ENCODE measurements at regions not wholly inside any gene's neighbourhood (a gene's known extent, or its start where the extent isn't known, plus 50 kb on each side); places are given as distances from the start of the nearest gene placed in this dataset.

DNA sequence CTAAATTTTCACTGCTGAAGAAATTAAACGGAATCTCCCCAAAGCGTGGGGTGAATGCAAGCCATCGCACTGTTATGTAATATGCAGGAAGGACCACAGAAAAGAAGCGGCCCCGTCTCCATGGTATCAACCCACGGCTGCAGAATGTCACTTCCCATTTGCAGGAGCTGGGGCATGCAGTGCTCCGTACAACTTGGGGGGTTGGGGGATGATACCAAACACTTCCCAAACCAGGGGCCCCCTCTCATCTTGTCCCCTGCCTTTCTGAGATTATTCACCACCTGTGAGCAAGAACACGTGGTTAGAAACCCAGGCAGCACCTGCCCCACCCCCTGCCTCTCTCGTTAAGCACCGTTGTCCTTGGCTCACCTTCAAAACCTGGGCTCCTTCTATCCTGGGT lies 505.1 kb upstream of the TMEM132C start:
- no peak overlapping the region for H3K27ac ChIP-seq
- TF ChIP-seq, protein P1, sequence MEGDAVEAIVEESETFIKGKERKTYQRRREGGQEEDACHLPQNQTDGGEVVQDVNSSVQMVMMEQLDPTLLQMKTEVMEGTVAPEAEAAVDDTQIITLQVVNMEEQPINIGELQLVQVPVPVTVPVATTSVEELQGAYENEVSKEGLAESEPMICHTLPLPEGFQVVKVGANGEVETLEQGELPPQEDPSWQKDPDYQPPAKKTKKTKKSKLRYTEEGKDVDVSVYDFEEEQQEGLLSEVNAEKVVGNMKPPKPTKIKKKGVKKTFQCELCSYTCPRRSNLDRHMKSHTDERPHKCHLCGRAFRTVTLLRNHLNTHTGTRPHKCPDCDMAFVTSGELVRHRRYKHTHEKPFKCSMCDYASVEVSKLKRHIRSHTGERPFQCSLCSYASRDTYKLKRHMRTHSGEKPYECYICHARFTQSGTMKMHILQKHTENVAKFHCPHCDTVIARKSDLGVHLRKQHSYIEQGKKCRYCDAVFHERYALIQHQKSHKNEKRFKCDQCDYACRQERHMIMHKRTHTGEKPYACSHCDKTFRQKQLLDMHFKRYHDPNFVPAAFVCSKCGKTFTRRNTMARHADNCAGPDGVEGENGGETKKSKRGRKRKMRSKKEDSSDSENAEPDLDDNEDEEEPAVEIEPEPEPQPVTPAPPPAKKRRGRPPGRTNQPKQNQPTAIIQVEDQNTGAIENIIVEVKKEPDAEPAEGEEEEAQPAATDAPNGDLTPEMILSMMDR (conservative IDR thresholded peaks at IDR 0.05) = no peak

DNA sequence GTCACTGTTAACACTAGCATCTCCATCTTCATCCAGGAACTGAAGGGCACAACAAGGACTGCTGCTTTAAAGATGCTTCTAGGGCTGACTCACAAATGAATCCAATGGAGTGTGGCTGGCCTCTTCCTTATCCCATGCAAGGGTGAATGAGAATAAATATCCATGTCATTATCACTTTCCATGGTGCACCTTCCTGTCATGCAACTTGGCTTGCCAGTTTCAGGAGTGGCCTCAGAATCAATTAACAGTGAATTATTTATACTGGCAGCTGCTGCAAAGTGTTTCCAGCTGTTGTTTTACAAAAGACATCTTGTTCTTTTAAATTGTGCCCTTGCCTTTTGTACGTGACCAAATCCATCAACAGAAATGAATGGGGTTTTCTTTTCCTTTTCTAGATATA lies 499.3 kb upstream of the TMEM132C start:
- TF ChIP-seq, protein P1 (conservative IDR thresholded peaks at IDR 0.05) = no peak

DNA sequence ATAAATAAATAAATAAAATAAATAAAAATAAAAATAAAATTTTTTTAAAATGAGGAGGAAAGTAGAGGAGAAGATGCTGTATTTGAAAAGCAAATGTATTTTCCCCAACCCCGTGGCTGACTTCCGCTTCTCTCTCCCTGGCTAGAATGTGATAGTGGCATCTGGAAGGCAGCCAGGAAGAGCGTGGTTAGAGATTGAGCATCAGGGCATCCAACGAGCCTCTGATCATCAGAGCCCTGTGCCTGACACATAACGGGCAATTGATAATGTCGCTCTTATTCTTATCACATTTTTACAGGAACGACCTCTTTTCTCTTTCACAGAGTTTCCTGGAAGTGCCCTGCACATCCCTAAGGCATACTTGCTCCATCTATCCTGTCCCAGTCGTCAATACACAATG lies 496.9 kb upstream of the TMEM132C start:
- TF ChIP-seq, protein P1 (conservative IDR thresholded peaks at IDR 0.05) = no peak
- H3K27ac ChIP-seq = no peak overlapping the region

More for the DNA sequence above, 499.3 kb upstream of the TMEM132C start:
- no peak overlapping the region for H3K27ac ChIP-seq

DNA sequence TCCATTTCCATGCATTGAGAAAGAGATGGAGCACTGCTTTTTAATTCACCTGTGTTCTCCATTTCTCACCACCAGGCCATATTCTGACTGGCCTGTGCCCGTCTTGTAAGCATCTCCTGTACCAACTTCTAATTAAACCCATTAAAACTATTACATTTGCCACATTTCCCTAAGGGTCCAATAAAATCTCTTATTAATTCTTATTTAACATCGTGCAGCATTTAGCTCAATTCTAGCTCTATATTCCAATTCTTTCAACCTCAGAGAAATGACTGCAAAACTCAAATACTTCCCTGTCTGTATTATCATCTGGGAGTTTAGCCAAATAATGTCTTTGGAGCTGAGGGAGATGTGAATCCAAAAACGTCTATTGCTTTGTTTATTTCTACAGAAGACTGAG lies 495.4 kb upstream of the TMEM132C start:
- TF ChIP-seq, protein P1 (conservative IDR thresholded peaks at IDR 0.05) = no peak
- no peak overlapping the region for H3K27ac ChIP-seq

DNA sequence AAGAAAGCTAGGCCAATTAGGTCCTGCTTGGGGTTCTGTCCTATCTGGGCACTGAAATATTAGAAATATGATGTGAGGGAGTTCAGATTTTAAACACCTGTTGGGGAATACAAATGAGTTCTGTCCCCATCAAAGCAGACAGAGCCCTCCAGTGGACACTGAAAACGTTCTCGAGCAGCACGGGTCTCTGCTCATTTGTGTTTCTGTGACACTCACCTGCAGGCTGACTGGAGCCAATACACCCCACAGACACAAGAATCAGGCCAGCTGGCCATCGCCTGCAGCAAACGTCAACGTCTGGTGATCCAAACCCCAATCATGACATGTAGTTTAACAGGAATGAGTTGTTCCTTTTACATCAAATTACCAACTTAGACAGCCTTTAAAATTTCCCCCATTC lies 493.4 kb upstream of the TMEM132C start:
- H3K27ac ChIP-seq = no peak overlapping the region
- TF ChIP-seq, protein P1 (conservative IDR thresholded peaks at IDR 0.05) = peak; percentile 31

DNA sequence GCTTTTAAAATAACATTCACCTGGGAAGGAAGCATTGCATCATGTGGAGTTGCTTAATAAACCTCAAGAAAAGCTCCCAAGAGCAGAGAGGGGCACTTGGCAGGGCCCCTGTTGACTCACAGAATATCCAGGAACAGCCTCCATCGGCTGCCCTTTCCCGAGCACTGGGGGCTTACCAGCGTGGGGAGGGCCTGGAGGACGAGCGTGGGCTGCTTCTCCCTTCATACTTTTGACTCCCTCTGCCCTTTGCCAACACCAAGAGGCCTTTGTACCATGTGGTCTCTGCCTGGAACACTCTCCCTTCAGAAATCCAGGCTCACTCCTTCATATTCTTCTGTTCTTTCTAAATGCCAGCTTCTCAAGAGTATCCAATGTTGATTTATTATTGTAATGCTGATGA lies 492.1 kb upstream of the TMEM132C start:
- TF ChIP-seq, protein P1 (conservative IDR thresholded peaks at IDR 0.05) = no peak
- H3K27ac ChIP-seq = no peak overlapping the region

DNA sequence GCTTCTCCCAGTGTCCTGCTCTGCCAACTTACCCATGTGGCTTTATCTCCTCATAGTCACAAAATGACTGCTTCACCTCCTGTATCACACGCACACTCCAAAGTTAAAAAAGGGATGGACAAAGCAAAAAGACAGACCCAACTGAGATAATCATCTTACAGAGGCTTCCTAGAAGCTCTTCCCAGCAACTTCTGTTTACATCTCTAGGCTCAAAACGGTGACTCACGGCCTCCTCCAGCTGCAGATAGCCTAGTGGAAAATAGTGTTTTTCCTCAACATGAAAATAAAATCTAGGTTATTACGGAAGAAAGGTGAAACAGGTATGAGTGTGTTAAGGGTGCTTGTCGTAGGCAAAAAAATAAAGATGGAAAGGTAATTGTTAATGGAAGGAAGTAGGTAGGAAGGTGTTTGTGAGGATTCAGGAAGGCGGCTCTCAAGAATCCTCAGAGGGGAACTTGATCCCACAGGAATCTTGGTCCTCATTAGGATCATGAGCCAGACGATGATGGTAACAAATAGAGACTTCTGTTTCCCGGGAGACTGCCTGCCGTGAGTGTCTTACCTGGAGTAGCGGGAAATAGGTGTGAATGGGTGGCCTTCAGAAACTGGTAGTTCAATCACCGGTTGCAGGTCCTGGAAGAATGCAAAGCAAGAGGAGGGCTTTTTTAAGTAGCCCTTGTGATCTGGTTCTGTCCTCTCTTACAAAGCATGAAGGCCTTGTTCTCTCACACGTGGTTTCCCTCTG lies 487.5 kb upstream of the TMEM132C start:
- TF ChIP-seq, protein P1 (conservative IDR thresholded peaks at IDR 0.05) = no peak
- H3K27ac ChIP-seq = no peak overlapping the region

Data from VCaP (cell line).